ENCODE measurements at regions not wholly inside any gene's neighbourhood (a gene's known extent, or its start where the extent isn't known, plus 50 kb on each side); places are given as distances from the start of the nearest gene placed in this dataset.

DNA sequence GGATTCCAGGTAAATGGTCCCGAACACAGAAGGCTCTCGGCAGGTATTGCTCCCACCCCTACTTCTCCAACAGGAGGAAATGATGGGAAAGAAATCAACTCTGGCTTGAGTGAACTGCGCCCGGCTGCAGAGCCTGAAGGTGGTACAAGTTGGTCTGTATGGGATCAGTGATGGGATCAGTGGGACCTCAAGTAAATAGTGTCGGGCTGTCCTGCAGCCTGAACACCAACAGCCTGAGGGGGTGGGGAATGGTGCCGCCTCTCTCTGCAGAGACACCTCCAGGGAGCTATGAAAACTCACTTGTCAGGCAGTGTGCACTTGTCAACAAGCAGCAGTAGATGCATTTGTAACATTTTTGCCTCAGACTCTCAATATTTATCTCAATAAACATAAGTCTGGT, 183.5 kb downstream of the MATN1 start:
- Histone ChIP-seq H3K9me3 (no peaks in the 10 kb centered on the region), H3K27ac (no peak overlapping the region), H3K4me1 (no peaks in the 10 kb centered on the region), H3K4me2 (no peak overlapping the region), H3K4me3 (no peak overlapping the region)
- TF ChIP-seq NPAS2 (CRISPR knock-in tag; IDR thresholded peaks at IDR 0.05; ENCODE audit: borderline replicate concordance) (no peak), TFCP2L1 (CRISPR knock-in tag; IDR thresholded peaks at IDR 0.05) (no peak), FOSL2 (IDR thresholded peaks at IDR 0.05) (no peak), FOSL2 (CRISPR knock-in tag; IDR thresholded peaks at IDR 0.05) (no peak)
- no peak for ATAC-seq
- CTCF ChIA-PET, result no interaction called here
- WGBS (ENCODE audit: missing lambda C conversion rate), result 50% methylated on average over 6 of the region's 6 CpGs
- POLR2A ChIA-PET, result no interaction called here
- FAIRE-seq, result no peak
- DNase-seq (ENCODE audit: low read depth in 1 of 2, low spot score in 1 of 2), result no peak

- Histone ChIP-seq H3K4me1 (no peaks in the 10 kb centered on the region), H3K4me2 (no peak overlapping the region), H3K4me3 (no peak overlapping the region), H3K27ac (no peak overlapping the region), H3K9me3 (no peaks in the 10 kb centered on the region)
- ATAC-seq (no peak), DNase-seq (ENCODE audit: low read depth in 1 of 2, low spot score in 1 of 2) (no peak), FAIRE-seq (no peak)
- WGBS (ENCODE audit: missing lambda C conversion rate), result 45% methylated on average over 5 of the region's 8 CpGs
- CTCF ChIA-PET, result no interaction called here
- POLR2A ChIA-PET, result no interaction called here
- TF ChIP-seq NPAS2 (CRISPR knock-in tag; IDR thresholded peaks at IDR 0.05; ENCODE audit: borderline replicate concordance) (no peak), SMC3 (IDR thresholded peaks at IDR 0.05) (no peak), ELK1 (IDR thresholded peaks at IDR 0.05; ENCODE audit: low read depth, low read length) (no peak), FOSL2 (IDR thresholded peaks at IDR 0.05) (no peak), FOSL2 (CRISPR knock-in tag; IDR thresholded peaks at IDR 0.05) (no peak), SREBF2 (IDR thresholded peaks at IDR 0.05) (no peak), PHF8 (IDR thresholded peaks at IDR 0.05; ENCODE audit: borderline replicate concordance, low read depth) (no peak), KDM5A (IDR thresholded peaks at IDR 0.05) (no peak), BHLHE40 (IDR thresholded peaks at IDR 0.05; ENCODE audit: low read depth, low read length) (no peak), RARB (CRISPR knock-in tag; IDR thresholded peaks at IDR 0.05) (no peak)
- TF ChIP-seq, protein P1, sequence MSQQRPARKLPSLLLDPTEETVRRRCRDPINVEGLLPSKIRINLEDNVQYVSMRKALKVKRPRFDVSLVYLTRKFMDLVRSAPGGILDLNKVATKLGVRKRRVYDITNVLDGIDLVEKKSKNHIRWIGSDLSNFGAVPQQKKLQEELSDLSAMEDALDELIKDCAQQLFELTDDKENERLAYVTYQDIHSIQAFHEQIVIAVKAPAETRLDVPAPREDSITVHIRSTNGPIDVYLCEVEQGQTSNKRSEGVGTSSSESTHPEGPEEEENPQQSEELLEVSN (IDR thresholded peaks at IDR 0.05; ENCODE audit: borderline replicate concordance, low read depth), result no peak
Measured at GRCh38 chr1:30538993-30539867, 184.2 kb downstream of the MATN1 start.

DNA sequence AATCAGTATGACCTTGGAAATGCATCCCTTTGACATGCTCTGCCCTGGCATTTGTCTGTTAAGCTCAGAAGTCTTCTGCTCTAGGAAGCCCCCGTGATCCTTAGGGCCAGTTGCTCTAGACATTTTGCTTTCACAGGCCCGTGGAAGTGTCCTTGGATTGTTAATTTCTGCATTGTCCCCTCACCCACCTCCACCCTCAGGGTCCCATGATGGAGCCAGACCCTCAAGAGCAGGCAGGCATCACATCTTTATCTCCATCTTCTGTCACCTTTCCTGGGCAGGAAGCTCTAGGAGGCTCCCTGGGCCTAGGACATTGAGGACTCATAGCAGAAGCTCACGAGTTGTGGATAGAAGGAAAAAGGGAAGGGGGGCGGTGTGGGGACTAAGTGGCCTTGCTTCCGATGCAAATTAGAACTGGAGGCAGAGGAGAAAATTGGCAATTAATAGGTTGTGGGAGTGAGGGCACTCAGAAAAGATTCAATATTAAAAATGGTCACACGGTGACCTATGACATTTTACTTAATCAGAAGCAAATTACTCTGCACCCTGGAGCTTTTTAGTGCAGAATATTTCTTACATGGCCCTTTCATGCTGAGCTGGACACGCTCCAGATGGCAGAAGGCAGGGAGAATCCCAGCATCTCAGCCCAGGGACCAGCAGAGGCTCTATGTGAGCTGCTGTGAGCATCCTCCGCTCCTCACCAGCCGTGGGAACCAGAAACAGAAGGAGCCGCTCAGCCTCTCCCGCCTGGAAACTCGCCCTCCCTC, 185.0 kb downstream of the MATN1 start:
- TF ChIP-seq ZSCAN20 (CRISPR knock-in tag; IDR thresholded peaks at IDR 0.05) (no peak), PHF8 (IDR thresholded peaks at IDR 0.05; ENCODE audit: borderline replicate concordance, low read depth) (no peak)
- ChIA-PET CTCF (no interaction called here), POLR2A (no interaction called here)
- Histone ChIP-seq H3K27ac (no peak overlapping the region), H3K9me3 (no peaks in the 10 kb centered on the region), H3K4me3 (no peak overlapping the region), H3K4me1 (no peaks in the 10 kb centered on the region), H3K4me2 (no peak overlapping the region)
- ATAC-seq (no peak), DNase-seq (ENCODE audit: low read depth in 1 of 2, low spot score in 1 of 2) (no peak), FAIRE-seq (no peak)
- WGBS (ENCODE audit: missing lambda C conversion rate), result 48% methylated on average over 7 of the region's 12 CpGs

GRCh38 chr1:30537279-30537678, 186.1 kb downstream of the MATN1 start:
- ChIA-PET CTCF (interaction anchor here (1.1 kb wide), 1 partner anchor 20 kb away, joined by 3 read pairs; no protein-coding TSS in a partner anchor), POLR2A (no interaction called here)
- FAIRE-seq, result no peak
- no peak overlapping the region for H3K4me2 ChIP-seq
- DNase-seq (ENCODE audit: low read depth in 1 of 2, low spot score in 1 of 2), result no peak
- H3K27ac ChIP-seq, result no peak overlapping the region
- ATAC-seq, result no peak
- TF ChIP-seq, protein P2, sequence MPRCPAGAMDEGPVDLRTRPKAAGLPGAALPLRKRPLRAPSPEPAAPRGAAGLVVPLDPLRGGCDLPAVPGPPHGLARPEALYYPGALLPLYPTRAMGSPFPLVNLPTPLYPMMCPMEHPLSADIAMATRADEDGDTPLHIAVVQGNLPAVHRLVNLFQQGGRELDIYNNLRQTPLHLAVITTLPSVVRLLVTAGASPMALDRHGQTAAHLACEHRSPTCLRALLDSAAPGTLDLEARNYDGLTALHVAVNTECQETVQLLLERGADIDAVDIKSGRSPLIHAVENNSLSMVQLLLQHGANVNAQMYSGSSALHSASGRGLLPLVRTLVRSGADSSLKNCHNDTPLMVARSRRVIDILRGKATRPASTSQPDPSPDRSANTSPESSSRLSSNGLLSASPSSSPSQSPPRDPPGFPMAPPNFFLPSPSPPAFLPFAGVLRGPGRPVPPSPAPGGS (IDR thresholded peaks at IDR 0.05), result no peak
- whole genome bisulfite sequencing (ENCODE audit: missing lambda C conversion rate), result 43% methylated on average over 1 of the region's 3 CpGs
- H3K4me3 ChIP-seq, result no peak overlapping the region
- H3K9me3 ChIP-seq, result no peaks in the 10 kb centered on the region
- H3K4me1 ChIP-seq, result no peaks in the 10 kb centered on the region
